NCI-H2029 treated with DMSO at 0.1 percent for 48 hours (cell line): ENCODE measurements at regions not wholly inside any gene's neighbourhood (a gene's known extent, or its start where the extent isn't known, plus 50 kb on each side); places are given as distances from the start of the nearest gene placed in this dataset.

Experiments used
- DNase-seq: peaks from one replicate; lab custom pipeline; 2025; lab: John Stamatoyannopoulos, UW

DNA sequence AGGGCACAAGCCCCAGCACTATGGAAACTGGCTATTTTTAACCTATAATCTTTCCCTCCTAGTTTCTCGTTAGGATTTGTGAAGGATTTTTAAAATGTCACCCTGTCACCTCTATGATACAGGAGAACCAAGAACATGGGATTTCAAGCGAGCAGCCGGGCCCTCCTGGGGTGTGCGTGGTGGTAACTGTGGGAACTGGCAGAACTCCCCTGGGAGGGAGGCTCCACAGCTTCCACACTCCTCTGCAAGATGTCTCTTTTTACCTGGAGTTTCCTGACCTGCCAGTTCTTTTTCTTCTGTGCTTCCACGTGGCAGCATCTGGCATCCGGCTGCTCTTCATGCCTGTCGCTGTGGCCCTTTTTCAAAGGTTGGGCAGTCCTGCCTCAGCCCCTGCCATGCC, 386.3 kb upstream of the MYT1L start:
- DNase-seq = no peak

DNA sequence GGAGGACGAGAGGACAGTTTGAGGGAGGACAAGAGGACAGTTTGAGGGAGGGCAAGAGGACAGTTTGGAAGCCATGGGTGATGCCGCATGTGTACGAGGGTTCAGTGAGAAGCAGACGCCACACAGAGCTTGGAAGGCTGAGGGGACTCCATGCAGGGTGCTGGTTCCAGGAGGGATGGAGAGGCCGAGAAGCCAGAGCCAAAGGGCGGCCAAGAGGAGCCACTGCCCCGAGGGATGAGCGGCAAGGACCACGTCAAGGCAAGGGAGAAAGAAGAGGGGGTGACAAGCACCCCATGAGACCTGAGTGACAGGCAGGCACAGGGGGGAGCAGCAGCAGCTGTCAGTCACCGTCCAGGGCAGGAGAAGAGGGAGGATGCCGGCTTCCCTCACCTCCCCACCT, 385.7 kb upstream of the MYT1L start:
- DNase-seq = no peak

DNA sequence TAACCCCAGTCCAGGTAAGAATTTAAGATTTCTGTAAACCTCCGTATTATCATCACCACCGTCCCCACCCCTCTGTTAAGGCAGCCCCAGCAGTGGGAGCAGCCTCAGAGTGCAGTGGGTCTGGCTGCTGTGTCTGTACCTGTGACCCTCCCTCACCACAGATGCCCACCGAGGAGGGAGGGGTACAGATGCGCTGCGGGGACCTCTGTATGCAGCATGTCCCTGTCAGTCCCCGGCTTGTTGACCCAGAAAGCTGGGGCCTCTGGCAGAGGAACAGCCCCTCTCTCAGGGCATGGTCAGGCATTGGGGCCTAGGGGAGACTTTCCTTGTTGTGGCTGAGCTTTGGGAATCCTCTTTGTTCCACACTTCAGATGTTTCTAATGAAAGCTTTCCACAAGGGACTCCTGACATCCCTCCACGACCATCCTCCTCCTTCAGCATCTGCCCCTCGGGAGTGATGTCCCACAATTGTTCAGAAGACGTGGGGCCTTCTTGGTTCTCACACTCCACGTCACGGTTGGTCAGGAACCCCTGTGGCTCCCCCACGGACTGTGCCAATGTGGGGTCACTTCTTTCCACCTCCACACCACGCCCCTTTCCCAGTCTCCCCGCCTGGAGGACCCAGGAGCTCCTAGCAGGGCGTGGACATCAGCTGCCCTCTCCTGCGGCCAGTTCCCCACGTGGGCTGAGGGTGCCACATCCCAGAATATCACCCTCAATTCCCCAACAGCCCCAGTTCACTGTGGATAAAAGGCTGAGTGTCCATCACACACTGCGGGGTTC, 384.2 kb upstream of the MYT1L start:
- no peak for DNase-seq

DNA sequence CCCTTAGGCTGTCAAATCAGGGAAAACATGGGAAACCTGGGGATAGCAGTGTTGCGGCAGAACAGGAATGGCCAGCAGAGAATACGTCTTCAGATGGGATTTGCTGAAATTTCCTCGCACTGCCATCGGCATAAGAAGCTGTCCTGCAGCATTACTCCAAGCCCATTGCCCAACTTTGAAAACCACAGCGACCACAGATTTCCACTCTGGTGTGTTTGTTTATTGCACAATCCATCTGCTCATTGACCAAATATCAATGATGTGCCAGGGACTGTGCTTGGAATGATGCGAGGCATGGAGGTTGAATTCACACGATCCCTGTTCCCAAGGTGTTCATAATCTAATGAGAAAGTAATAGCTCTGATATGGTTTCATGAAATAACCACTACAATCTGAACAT, 383.3 kb upstream of the MYT1L start:
- no peak for DNase-seq

DNA sequence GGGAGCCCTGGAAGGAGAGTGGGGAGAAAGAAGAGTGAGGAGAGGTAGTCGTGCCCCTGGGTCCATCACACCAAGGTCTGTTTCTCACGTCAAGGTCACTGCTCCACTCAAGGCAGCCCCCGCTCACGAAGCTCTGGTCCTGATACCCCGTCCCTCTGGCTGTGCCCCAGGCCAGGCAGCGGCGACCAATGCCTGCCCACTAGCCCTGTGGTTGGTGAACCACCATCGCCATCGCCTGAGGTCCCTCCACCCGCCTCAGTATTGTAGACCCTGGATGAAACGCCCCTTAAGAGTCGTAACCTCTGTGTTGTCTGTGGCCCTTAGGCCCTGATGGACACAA, 378.3 kb upstream of the MYT1L start:
- DNase-seq = no peak

DNA sequence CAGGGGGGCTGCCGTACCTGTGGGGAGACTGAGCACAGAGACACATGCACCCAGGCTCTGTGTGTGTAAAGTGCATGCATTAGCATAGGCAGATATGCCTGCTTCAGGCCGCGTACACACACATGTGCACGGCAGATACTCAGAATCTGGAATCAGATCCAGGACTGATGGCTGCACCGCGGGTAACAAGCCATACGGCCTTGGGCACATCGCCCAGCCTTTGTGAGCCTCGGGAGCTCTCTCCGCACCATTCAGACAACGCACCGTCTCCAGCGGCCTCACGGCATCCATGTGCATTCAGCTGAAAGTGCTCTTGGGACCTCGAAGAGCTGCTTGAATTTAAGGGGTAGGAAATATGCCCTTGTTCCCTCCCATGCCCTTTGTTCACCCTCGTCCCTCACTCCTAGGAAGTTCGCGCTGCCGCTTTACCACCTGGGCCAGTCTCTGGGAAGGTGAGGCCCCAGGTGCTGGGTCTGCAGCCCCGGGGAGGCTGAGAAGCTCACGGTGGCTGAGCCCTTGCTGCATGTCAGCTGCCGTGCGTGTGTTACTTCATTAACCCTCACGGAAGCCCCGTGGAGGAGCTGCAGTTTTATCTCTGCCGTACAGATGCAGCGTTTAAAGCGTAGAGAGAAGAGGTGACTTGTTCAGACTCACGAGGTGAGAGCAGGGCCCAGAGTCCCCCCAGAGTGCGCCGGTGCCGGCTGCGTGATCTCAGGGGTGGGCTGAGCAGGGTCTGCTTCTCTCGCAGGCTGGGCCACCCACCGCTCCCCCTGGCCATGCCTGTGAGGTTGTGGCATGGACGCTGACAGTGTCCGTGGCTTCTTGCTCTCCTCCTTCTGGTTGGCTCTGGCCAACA, 377.7 kb upstream of the MYT1L start:
- no peak for DNase-seq

DNA sequence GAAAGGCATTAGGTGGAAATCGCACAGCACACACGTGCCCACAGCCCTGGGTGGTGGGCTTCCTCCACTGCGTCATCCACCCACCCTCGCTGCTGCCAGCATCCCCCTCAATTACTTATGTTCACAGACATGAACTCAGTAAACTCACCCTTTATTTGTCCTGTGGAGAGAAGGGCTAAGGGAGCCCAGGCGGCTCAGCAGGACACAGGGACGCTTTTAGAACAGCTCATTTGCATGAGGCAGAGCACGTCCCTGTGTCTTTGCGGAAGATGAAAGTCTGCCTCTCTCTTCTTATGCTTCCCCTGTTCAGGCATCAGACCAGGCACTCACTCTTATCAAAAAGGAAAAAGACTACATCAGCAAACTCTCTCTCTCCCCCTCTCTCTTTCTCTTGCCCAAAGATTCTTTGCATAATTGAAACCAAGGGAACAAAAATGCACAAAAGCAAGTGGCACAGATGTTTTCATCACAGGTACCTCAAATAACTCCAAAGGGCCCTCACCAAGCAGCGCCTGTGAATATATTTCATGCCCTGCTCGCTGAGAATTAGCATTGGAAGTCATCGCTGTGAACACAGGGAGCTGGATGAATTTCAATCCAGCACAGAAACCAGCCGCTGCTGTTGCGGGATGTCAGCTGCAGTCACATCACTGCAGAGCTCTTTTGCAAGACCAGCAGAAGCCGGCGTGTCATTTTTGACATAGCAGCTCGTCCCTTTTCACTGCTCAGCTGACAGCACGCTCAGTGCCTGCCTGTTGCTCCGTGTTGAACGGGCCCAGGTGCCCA, 376.3 kb upstream of the MYT1L start:
- no peak for DNase-seq

DNA sequence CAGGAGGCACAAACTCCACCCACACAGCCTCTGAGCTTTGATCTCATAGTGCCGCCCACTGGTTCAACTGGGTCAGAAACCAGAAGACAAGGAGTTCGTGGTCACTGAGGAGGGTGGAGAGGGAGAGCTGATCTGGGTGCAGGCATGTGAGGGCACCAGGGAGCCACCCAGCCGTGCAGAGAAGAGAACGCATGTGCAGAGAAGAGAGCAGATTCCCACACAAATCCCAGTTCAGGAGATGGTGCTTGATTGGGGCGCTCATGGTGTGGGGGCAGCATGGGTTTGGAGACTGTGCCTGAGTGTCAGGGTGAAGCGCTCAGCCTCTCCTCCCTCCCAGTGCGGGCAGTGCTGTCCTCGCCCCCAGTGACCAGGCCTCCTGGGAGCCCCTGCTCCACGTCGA, 375.2 kb upstream of the MYT1L start:
- no peak for DNase-seq

DNA sequence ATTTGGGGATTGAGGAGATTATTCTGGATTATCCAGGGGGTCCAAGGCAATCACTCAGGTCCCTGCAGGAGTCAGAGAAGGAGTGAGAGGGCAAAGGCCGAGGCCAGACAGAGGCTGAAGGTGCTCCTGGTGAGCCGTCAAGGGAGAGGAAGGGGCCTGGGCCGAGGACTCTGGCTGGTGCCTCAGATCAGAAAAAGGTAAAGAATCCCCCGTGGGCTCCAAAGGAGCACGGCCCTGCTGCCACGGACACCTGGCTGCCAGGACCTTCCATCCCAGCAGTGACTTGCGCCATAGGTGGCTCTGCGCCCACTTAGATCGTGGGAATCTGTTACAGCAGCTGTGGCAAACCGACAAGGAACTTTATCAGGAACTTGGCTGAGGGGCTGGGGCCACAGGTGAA, 374.8 kb upstream of the MYT1L start:
- DNase-seq = no peak

DNA sequence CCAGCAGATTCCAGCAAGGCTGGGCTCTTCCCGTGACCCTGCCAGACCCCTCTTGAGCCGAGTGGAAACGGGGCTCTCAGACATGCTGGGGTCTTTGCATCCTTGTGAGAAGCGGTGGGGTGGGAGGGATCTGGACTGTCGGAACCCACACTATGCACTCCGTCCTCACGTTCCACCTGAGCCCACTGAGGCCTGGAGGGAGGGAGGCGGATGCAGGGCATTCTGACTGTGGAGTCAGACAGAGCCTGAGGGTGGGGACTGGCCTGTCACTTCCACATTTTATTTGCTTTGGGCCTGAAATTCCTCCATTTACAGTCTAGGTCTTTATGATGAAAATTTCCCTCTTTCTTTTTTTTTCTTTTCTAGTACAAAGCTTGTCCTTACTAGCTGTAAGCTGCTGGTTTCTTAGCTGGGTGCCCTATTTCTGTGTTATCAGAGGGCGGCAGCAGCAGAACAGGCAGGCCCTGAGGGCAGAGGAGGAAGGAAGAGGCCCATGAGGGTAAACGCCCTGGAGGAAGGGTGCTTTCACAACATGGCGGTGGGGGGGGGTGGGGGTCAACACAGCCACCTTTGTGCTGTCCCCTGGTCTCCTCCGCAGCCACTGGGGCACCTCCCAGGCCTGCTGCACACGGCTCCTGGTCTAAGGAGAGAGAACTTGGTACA, 373.5 kb upstream of the MYT1L start:
- DNase-seq = no peak

DNA sequence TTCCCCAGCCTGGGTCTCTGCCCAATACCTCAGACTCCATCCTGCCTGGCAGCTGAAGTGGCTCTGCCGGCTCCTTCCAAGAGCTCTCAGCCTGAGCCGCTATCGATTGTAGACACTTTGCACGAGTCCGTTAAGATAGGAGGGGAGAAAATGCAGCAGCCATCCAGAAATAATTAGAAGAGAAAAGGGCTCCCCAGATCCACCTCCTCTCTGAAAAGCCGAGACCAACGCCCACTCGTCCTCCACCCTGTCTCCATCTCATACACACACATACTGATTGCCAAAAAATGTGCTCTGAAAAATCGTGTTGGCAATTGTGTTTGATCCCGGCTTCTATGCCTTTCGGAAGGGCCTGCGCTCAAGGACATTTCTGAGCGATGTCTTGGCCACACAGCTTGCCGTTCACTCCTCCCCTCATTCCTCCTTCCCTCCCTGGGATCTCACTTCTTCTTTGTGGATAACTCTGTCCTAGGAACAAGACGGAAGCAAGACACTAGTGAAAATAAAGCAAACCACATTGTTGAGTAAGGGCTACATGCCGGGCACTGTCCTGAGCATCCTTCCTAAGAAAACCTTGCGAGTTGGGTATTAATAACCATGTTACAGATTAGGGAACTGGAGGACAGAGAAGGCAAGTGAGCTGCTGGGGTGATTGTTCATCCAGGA, 372.8 kb upstream of the MYT1L start:
- DNase-seq = no peak

DNA sequence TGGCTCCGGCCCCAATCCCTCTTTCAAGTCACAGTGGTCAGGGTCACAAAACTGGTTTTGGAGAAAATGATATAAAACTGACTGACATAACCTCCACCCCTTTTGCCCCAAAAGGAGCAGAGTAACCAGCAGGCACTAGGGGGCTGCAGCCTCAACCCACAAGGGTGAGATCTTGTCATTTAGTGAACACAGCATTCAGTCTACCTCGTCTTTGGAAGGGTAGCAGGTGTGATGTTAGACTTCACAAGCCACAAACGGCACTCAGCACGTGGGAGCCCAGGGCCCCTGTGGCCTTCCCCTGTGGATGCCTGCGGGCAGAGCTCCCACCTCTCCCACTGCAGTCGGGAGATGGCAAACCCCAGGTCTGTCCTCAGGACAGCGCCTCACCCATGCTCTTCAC, 372.1 kb upstream of the MYT1L start:
- DNase-seq = no peak

DNA sequence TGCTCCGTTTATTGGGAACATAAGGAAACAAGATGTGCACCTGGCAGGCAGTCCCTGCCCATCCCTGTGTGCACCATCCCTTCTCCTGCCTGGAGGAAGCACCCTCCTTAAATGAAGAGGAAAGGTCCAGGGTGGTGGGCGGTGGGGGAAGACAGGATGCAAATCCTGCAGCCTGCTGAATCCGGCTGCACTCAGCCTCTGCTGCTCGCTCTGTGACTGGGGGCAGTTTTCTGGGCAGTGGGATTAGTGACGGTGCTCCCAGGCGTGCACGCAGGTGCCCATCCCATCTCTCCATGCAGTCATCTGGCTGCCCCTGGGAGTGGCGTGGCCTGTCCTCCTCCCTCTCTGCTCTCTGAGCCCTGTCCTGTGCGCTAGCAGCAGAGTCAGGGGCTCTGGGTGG, 371.3 kb upstream of the MYT1L start:
- DNase-seq = no peak

DNA sequence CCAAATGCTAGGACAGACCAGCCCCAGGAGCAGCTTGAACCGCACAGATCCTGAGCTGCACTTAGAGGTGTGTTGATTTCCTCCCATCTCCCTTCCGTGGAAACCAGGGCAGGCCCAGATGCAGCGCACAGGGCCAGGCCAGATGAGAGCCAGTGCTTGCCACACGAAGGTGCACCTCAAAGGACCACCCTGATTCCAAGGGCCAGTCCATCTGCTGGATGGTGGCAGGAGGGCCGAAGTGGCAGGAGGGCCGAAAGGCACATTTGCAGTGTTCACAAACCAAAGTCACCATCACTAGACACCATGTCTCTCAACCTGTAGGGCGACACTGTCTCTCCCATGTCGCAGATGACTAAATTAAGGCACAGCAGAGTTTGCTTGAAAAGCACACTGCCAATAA, 370.7 kb upstream of the MYT1L start:
- no peak for DNase-seq

DNA sequence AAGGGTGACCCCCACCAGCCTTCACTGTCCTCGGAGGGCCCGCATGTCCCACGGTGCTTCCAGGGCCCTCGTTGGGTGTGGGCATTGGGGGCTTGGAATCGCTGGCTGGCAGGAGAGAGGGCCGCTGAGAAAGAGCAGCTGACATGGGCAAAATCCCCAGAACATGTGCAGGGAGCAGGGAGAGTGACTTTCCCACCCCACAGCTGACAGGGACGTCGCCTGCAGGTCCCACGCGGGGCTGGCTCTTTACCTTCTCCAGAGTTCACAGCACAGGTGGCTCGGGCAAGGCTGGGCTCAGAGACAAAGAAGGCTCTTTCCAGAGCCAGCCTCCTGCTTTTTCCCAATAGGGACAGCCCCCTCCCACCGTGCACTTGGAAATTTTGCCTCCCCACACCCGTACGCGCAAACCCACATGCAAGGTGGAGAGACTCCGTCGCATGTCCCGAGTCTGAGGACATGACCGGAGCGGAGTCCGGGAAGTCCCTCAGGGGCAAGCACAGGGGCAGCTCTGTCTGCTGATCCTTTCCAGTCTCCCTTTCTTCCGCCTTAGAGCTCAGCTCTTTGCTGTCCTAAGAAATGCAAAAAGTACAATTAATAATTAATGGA, 370.2 kb upstream of the MYT1L start:
- DNase-seq = no peak

DNA sequence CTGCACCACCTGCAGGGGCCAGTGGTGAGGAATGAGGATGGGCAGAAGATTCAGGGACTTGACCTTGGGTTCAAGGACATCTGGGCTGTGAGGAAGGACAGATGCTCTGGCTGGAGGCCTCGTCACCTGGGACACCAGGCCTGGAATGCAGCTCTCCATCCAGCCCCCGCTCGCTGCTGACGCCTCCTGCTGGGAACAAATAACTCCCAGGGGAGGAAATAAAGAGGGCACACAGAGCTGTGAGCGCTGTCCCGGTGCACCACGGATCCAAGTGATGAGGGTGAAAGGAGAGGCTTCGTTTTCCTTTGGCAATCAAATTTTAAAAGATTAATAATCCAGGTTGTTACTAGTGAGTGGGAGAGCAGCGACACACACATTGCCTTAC, 368.0 kb upstream of the MYT1L start:
- DNase-seq = no peak

DNA sequence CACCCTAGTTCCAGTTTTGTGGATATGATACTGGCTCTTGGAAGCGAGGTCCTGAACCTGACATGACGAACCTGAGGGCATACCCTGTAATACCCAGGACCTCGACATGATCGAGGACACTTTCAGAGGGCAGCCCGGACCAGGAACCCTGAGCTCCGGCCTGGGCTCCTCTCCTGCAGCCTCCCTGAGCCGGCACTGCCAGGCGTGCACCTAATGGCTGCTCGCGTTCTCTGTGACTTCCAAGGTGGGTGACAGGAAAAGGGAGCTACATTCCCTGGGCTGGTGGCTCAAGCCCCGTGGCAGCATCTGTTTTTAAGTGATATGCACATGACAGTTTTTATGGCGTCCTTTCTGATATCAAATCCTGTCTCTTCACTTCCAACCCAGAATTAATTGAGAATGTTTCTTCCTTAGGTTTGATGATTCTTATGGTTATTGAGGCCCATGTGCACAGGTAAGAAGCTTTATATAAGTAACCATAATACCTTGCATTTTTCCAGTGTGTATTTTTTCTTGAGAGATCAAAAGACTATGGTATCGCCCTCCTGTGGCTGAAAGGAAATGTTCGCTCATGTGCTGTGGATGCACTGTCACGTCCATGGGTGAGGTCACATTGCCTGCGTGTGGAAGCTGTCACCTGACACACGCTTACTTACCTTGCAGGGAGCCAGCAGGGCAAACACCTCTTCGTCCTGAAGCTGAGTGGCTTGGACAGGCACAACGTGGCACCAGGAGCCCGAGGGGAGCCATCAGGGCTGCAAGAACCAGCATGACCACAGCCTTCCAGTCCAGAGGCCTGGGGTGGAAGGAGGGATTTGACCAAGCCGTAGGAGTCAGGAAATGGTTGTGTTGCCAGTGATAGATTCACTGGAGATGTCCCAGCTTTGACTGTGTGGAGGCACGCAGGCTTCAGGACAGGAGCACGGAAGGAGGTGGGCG, 367.4 kb upstream of the MYT1L start:
- peak; percentile 35 for DNase-seq

DNA sequence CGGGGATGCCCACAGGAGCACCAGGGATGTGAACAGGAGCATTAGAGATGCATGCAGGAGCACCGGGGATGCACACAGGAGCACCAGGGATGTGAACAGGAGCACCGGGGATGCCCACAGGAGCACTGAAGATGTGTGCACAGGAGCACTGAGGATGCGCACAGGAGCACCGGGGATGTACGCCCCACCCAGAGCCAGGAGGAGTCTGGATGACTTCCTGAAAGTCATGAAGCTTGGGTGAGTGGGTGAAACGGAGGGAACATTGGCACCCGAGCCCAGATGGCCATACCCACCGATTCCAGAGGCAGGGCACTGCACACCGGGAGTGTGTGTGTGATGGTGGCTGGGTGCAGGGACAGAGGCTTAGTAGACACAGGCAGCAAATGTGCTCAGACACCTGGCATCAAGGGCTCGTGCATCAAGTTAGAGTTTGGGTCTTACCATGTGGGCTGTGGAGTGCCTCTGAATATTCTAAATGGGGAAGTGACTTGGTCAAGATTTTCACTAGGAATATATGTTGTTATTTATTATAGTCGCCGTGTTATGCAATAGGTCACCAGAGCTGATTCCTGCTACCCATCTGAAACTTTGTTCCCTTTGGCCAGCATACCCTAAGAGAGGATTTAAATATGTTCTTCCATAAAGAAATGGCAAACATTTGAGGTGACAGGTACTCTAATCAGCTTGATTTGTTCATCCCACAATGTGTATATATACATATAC, 365.8 kb upstream of the MYT1L start:
- no peak for DNase-seq

DNA sequence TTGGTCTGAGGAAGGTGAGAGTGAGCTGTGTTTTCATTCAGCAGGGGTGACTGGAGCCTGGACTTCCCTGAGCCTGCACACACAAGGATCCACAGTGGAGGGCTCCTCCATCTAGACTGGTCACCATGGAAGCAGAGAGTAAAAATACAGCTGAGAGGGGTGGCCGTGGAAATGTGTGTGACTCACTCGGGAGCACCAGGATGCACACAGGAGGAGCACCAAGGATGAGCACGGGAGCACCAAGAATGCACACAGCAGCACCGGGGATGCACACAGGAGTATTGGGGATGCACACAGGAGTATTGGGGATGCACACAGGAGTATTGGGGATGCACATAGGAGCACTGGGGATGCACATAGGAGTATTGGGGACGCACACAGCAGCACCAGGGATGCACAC, 365.2 kb upstream of the MYT1L start:
- DNase-seq = no peak

DNA sequence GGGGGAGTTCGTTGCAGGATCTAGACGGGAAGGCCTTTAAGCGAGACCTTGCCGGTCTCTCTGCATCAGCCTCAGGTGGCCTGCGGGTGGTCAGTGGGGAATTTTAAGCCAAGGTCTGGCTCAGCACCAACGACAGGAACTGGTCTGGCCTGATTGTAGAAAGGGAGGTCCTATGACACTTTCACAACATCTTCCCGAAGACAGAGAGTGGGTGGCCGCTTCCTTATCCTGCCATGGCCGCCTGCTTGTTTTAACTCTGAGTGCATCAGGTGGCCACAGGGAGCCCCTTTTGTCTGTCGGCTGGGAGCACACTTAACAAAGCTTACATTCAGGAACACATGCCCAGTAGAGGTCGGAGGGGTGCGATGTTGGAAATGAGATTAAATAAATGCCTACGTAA, 363.7 kb upstream of the MYT1L start:
- DNase-seq = no peak
